GM21528 (cell line): ENCODE measurements at regions not wholly inside any gene's neighbourhood (a gene's known extent, or its start where the extent isn't known, plus 50 kb on each side); places are given as distances from the start of the nearest gene placed in this dataset.

Experiments used
- ATAC-seq: cut with Tn5 transposase; IDR thresholded peaks from one replicate; pipeline ENCODE4 v1.9.1; 2021; ENCODE audit warnings: mild to moderate bottlenecking, moderate library complexity; ENCODE audit not compliant: unreplicated experiment, low FRiP score

DNA sequence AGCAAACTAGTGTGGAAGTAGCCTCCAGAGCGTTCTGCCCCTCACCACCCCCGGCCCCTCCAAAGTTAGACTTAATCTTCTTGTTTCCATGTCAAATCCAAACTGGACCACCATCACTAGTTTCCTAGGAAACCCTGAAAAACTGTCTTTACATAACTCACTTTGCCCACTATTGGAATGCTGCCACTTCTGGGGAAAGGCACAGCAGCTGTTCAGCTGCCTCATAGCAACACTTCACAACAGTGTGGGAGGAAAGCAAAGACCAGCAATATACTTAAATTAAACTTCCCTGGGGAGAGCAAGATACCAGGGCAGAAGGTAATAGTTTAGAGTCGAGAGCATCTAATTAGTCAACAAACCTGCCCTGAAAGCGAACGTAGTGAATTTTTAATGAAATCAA lies 452.2 kb downstream of the KCNJ2 start:
- no peak for ATAC-seq

DNA sequence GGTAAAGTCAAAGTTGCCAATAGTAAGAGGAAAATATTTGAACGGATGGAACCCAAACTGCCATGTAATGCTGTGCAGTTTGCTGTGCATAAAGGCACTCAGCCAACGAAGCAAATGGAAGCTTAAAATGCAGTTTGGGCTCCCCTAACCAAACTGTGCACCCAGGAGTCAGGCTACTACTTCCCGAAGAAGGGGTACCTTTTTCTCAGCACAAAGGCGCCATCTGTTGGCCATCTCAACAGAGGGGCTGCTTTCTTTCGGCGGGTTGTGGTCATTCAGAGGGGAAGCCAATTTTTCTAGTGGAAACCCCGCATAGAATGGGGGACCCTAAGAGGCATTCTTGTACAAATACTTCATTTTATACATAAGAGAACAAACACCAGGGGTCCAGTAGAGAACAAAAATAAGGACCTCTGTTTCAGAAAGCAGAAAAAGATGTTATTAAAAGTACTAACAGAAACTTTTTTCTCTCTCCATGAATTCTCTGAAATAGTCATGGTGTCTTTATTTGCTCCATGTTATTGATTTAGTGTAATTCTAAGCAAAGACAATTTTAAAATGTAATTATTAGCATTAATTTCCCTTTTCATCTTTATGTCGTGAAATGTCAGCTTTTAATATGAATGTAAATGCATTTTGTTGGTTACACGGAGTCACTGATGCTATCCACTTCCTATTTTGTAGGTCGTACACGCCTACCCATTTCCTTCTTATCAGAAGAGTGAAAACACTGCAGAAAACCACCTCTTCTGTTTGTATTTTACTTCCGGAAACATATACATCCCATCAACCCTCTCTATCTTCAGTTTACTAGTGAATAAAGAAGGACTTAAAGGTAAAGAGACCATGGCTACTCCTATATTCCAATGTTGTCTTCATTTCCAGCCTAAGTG lies 453.3 kb downstream of the KCNJ2 start:
- ATAC-seq, result no peak

DNA sequence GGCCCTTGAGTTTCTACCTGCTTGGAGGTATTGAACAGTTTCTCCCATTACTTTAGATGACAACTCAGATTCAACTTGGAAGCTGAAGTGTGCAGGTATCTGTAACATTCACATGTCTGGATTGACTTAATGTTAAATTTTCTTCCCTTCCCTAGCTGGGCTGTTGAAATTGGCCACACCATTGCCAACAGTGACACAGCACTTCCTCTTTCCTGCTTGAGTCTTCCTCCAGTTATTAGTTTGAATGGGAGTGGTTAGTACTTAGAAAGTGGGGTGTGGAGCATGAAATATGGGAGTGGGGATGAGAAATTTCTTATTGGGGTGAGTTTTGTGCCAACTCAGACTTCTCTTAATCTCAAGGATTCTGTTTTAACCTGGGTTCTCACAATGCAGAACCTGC lies 454.9 kb downstream of the KCNJ2 start:
- ATAC-seq, result no peak

DNA sequence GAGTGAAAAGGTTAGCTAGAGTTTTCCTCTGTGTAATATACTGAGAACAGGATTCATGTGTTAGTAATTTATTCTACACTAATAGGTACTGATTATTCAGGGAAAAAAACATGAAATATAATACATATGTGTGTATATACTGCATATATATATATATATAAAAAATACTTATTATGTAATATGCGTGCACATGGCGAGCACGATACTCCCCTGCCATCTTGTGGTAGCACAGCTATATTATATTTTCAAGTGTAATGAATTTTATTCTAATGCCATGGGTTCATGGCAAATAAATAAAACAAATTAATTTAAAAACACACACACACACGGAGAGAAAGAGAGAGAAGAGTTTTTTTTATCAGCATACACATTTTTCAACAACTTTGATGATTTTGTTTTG lies 460.6 kb downstream of the KCNJ2 start:
- no peak for ATAC-seq

DNA sequence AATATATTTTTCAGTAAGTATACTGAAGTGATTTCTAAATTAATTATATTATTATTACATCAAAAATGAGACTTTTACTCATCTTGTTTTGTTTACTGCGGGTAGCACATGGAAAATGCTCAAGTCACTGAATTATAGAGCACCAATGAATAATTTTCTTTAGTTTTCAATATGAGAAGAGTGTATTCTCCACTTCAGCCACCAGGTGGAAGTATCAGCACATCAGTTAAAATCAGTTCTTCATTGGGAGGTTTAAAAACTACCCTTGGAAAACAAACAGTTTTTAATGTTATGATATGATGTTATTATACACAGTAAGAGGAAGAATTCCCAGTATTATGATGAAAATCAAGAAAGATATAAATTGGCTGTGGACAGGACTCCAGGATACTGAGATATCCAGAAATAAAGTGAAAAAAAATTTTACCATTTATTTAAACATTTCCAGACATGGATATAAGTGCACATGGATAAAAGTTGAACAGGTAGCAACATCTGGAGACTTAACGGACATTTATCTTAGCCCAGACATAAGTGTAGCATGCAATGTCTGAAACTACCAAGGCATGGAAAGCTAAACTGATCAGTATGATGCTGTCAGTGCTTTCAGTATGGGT lies 467.3 kb downstream of the KCNJ2 start:
- ATAC-seq, result no peak

DNA sequence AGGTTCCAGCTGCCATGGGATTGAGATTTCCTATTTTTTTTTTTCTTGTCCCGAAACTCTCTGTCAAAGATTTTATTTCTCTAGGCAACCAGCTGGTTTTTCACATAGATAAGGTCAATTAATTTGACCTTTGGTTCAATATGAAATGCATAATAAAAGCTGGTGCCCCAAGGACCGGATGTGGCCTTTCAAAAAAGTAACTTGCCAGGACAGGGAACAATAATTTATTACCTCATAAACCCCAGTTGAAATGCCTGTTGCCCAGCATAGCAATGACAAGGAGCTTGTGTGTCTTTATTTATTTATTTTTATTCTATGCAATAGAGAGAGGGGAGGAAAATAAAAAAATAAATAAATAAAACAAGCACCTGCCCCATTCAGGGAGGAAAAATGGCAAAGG lies 472.7 kb downstream of the KCNJ2 start:
- no peak for ATAC-seq

DNA sequence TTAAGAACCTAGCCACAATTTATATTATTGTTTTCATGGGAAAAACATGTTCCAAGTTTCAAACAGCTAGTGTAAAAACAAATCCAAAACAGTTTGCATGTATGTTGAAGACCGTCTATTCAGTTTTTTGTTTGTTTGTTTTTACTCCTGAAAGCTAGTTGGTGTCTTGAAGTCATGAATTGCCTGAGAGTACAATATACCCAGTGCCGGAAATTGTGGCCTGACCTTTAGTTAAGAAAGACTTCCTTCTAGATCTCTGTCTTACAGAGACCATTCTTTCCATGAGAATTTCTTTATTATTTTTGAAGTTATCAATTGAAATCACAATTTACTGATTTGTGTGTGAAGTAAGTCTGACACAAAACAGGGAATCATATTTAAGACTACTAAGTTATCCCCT lies 474.8 kb downstream of the KCNJ2 start:
- ATAC-seq, result no peak

DNA sequence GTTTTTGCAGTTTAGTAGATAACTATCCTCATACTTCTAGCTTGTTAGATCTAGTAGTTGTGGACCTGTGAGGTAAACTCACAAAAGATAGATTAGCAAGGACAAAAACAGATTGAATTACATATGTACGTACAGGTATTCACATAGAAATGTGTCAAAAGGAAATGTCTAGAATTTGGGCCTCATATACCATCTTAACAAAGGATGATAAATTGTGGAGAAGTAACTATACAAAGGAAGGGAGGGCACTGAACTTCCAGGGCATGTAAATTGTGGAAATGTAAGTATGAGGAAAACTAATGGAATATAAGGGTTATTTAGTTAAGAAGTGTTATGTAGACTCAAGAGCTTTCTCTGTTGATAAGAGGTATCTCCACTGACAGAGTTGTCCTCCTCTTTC lies 477.3 kb downstream of the KCNJ2 start:
- no peak for ATAC-seq

DNA sequence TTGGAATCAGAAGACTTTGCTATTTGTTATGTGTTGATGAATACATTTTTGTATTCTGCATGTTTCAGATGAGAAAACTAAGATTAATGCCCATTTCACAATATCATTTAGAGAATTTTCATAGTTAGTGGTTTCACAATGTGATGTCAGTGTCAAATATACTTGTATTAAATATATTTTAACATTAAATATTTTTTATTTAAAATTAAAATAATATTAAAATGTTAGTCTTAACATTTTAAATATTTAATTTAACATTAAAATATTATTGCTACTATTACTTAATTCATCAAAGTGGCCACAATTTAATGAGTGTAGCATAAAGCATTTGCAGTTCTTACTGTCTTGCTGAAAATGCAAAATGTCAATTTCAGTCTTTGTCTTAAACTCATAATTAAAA lies 478.8 kb downstream of the KCNJ2 start:
- no peak for ATAC-seq

DNA sequence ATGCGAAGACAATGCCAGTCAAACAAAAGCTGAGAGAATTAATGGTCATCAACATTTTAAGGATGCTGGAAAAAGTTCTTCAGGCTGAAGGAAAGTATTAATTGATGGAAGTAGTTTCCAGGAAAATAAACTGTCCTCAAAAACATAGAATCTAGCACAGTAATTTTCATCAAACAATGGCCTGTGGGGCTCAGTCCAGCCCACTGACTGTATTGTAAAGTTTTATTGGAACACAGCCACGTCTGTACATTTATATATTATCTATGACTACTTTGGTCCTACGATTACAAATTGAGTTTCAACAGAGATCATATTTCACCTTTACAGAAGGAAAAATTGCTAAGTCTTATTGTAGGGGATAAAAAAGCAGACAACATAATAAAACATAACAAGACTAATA lies 484.5 kb downstream of the KCNJ2 start:
- ATAC-seq, result no peak

DNA sequence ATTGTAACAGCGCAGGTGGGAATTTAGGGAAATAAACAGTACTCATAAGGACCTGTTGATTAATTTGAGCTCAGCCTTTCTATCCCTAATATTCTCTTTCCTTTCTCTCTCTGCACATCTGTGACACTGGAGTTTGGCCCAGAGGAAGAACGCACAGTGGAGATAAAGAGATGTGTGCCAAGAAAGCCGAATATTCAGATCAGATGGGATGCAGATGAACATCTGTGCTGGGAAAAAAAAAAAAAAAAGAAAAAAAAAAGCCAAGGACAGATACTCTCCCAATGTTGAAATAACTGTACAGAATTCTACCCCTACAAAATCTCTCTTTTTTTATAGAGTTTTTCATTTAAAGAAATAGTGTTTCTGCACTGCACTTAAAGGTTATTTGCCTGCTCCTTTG lies 485.4 kb downstream of the KCNJ2 start:
- no peak for ATAC-seq

DNA sequence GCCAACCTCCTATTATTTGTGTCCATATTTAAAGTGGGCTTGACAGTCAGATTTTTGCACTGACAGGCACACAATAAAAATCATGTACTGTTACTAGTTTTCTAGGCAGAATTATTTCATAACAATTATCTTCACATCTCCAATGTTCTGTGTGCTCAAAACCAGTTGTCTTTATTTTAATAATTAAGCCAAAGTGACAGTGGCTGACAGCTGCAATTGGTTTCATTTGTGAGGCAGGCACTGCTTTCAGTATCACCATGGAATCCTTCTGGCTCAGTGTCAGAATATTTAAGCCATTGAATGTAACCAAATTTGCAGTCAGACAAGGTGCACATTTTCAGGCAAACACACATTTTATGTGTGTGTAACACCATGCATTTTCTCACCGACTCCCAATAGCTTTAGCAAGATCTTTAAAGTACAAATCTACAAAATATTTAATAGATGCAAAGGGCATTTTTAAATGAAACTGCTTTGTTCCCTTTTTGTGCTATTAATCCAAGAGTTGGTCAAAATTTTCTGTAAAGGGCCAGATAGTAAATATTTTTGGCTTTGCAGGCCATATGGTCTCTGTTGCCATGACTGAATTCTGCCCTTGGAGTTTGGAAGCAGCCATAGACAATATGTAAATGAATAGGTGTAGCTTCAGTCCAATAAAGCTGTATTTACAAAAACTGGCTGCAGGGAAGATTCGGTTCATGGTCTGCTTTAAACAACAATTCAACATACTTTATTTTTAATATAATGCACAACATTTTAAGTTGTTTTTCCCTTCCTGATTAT lies 486.0 kb downstream of the KCNJ2 start:
- no peak for ATAC-seq

DNA sequence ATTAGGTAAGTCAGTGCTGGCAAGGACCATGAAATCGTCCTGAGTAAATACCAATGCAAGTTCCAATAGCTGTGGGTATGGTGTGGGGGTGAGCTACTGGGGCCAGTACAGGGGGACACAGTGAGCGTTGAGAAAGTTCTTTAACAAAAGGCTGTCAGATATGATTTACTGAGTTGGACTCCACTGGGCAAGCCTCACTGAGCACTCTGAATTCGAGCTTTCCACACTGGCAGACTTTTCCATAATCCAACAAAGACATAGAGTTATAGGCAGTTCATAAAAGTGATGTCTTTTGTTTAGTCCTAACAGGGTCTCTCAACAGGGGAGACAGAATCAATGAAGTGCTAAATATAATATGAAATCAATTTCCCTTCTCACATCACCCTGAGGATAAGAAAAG lies 489.0 kb downstream of the KCNJ2 start:
- ATAC-seq, result no peak

DNA sequence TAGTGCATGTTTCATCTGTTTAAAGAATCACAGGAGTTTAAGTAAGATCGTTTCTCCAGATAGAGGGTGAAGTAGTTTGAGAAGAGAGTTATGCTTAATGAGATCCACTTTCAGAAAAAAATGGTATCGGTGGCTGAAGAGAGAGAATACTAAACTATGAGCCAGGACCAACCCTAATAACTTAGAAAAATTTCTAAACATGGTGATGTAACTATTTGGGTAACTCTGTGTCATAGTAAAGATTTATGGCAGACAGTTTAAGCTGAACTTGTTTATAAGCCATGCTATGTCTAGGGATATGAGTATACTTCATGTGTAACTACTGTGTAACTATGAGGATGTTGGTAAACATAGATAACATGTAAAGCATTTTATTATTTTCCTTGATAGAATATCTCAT lies 489.5 kb downstream of the KCNJ2 start:
- ATAC-seq, result no peak

DNA sequence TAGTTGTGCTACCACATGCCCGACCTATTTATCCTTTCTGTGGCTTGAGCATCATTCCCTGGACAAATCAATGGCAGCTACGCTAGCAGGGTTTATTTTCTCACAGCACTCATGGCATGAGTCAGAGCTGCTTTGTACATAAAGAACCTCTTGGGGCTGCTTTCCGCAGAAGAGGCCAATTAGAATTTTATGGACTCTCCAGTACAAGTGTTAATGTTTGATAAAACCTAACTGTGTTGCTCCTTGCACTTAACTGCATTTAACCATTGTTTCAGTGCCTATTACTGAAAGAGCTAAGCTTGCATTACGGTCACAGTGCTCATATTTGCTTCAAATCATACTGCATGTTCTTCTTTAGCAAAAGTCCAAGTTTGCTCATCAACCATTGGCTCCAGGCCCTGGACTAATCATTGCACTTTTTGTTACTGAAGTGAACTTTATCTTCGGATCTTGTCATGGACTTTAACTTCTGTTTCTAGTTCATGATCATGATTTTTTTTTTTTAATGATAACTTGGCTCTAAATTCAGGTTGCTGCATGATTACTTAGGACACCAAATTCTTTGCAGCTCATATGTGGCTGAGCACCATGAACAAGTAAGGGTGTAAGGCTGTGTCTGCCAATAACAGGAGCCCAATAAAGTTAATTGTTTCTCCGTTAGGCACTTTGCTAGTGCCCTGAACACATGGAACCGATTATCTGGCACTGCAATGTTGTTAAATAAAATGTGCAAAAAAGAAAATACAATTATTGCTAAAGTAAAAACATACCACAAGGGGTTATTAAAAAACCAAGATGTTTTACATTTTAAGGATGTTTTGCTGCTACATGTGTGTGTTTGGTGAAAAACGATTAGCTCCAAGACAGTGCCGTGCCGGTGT lies 492.2 kb downstream of the KCNJ2 start:
- no peak for ATAC-seq

DNA sequence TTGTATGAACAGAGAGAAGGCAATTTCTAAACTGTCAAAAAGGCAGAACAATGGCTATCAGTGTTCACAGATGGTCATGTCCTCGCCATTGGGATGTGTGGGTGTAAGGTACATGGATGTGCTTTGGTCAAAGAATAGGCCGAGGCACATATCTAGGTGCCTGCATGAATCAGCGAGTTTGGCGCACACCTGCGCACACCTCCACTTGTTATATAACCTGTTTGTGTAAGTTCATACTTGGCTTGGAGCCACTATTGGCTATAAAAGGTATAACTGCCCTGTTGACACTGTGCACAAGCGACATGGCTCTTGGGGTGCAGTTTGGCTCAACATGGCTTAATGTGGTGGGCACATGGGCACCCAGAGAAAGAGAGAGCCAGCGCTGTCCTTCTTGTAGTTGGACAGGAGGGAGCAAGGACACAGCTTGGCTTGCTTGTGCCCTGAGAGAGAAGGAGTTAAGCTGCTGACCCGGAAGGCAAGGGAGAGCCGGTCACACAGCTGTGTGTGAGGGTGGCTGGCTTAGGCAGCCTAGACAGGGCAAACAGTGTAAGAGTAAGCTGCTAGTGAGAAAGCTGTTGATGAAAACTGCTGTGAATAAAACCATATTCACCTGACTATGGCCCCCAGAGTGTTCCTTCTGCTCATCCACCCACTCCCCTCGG lies 499.1 kb downstream of the KCNJ2 start:
- ATAC-seq, result no peak

DNA sequence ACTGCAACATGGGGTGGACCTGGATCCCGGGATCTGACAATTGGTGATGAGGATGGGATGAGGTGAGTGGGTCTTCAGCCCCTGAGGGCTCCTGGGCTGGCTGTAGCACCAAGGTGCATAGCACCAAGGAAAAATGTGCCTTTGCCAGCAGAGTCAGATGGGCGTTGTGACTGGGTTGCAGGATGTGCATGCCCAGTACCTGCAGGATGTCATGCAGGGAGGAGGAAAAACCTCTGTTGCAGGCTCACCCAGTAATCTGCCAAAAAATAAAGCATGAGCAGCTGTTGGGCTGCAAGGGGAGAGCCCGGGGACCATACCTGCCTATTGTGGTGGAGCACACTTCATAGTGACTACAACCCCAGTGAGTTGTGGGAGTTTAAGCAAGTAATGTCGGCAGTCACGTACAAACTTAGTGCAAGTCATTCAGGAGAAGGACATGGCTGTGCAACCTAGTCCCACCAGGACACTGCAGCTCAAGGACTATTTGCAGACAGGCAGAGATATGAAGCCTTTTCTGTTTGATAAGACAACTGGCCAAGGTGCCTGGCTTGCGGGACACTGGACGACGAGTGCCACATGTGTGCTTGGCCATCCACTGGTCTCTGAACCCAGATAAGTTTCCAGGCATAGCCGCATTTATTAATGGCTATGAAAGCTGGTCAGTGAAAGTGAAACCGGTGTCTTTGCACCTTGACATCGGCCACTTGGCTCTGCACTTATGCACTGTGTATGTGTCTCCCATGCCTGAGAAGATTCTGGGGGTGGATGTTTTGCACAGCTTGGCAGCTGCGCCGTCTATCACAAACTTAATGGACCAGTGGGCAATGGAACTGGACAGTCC lies 499.8 kb downstream of the KCNJ2 start:
- ATAC-seq, result no peak

DNA sequence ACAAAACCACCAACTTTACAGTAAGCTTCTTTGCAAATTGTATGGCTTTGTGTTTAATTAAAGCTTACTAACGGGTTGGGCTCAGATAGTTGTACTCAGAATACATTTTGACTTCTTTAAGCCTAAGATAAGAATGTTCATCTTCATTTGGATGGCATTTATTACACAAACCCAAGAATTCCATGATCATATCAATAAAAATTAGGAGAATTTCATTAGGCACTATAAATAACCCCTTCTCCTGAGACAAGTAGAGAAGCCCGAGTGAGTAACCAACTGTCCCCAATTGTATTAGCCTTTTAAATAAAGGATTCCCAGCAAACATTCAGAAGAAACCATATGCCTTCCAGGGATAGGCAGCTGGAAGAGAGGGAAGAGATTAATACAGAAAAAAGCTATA lies 504.7 kb downstream of the KCNJ2 start:
- ATAC-seq, result no peak

DNA sequence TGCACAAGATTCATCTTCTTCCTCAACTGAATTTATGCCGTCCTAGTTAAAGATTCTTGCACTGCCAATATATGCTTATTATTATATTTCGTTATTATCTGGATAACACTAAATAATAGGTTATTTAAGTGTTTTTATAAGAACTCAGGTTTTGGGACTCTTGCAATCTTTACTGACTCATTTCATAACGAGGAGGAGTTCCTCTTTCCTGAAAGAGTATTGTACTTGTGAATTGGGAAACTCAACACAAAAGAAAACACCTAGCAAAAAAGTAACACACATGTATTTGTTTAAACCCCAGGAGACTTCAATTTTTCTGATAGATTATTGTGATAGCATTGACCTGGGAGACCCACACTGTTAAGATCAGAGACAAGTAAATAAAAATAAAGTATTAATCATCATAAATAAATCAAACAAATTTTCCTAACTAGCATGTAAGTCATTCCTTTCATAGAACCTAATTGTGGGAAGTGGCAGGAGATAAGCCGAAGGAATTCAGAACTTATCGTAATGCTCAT lies 505.8 kb downstream of the KCNJ2 start:
- ATAC-seq, result no peak
